ENCODE measurements at regions not wholly inside any gene's neighbourhood (a gene's known extent, or its start where the extent isn't known, plus 50 kb on each side); places are given as distances from the start of the nearest gene placed in this dataset.

DNA sequence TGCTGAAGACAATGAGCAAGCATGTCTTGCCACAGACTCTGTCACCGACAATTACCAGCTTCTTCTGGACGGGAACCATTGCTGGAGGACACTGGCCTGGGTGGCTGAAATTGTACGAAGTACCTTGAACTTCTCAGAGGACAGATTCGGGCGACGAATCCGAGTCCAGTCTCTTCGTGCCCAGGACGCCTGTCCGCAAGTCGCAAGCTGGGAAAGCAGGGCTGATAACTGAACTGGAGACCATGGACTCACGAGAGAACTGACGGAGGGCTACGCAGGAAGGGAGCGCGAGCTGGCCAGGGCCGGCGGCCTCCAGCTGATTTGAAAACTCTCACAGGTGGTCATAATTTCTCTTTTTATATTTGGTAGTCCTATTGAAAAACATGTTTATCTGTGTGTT, 1229.5 kb upstream of the MAP3K7 start:
- no peak for DNase-seq (ENCODE audit: low read depth in 2 of 2)

DNA sequence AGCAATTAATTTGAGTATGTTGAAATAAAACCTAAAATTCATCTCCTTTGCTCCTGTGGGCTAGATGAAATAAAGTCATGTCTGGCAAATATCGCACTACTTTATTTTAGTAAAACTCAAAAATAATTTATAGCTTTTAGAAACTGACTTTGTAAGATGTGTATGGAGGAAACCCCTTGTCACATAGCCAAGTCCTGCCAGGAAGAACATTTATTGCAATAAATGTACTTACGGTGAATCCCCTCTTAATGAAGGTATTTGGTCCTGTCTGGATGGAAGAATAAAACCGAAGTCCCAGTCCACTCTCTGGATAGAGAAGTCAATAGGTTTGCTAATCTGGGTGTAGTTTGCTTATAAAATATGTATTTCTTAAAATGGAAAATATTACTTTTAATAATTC, 1226.8 kb upstream of the MAP3K7 start:
- no peak for DNase-seq (ENCODE audit: low read depth in 2 of 2)

DNA sequence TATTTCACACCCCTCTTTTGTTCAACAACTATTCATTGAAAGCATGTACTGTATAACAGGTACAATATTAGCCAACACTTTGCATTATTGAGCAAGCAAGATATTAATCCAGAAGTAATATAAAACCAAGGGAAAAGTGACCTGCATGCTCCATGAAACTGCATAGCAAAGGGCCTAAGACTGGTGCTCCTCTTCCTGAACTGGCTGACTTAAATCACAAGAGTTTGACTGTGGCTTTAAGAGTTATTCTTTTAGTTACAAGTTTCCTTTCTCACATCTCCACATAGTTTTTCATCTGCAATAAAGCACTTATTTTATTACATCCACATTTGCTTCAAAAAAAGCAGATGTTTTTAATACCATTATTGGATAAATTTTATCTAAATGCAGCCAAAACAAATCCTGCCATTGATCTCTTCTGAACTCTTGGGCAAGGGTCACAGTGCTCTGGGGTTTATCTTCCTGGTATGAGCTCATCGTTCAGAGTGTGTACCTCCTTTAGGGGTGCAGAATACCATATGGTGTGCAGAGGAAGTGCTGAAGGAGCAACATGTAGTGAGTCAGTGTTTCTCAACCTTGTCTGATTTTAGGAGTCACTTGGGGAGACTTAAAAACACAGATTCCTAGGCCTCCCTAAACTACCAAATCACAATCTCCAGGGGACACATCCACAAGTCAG, 1225.9 kb upstream of the MAP3K7 start:
- DNase-seq (ENCODE audit: low read depth in 2 of 2) = peak; percentile 33 to 40

DNA sequence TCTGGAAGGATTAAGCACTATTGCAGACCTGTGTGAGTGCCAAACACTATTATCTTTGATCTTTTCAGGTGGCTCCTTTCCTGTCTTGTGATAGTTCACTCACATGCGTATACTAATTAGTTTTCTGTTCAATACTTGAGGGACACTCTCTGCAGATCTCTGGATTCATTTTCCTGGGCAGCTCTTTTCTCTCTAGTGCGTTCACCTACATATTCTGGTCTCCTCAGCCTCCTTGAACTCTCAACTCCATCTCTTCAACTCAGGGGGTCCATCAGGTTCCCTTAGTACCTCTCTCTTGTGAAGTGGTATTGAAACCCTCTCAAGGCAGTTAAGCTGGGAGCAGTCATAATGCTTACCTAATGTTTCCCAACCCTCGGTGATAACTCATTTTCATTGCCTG, 1218.1 kb upstream of the MAP3K7 start:
- no peak for DNase-seq (ENCODE audit: low read depth in 2 of 2)

DNA sequence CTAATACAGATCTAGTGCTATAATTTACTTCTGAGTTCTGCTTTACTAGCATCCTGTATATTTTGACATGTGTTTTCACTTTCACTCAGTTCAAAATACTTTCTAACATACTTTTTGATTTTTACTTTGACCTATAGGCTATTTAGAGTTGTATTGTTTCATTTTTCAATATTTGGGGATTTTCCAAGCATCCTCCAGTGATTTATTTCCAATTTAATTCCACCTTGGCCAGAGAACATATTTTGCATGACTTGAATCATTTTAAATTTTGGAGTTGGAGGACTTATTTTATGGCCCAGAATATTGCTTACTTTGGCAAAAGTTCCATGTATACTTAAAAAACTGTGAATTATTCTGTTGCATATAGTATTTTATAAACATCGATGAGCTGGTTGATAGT, 1215.6 kb upstream of the MAP3K7 start:
- DNase-seq (ENCODE audit: low read depth in 2 of 2) = no peak

DNA sequence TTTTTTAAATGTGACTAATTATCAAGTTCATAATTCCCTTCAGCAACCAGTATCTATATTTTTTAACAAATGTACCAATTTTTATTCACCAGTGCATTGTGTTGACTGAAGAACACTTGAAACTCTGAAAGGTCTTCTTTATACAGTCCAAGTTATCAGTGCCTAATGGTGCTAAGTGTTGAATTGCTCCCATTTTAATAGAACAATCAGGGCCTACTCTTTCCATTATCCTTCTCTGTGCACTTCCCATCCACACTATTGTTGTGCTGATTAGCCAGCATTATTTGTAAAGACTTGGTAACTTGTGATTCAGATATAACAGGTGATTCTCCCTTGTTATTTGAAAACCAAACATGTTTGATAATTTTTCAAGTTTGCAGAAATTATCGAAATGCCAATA, 1209.7 kb upstream of the MAP3K7 start:
- no peak for DNase-seq (ENCODE audit: low read depth in 2 of 2)

DNA sequence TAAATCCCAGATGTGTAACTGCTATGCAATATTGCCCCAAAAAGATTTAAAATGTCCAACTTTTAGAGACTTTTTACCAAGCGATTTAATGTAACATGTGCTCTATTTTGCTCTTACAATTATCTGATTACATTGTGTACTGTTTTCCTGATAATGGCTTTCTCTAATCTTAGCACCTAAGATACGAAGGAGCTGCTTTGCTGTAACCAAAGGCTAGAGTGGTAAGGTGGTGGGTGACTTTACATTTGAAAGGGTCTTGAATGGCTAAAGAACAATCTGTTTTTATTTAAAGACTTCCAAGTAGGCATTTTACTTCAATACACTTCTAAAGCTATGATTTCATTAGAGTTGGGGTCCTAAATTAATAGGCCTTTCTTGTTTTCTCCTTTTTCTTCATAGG, 1201.6 kb upstream of the MAP3K7 start:
- no peak for DNase-seq (ENCODE audit: low read depth in 2 of 2)

DNA sequence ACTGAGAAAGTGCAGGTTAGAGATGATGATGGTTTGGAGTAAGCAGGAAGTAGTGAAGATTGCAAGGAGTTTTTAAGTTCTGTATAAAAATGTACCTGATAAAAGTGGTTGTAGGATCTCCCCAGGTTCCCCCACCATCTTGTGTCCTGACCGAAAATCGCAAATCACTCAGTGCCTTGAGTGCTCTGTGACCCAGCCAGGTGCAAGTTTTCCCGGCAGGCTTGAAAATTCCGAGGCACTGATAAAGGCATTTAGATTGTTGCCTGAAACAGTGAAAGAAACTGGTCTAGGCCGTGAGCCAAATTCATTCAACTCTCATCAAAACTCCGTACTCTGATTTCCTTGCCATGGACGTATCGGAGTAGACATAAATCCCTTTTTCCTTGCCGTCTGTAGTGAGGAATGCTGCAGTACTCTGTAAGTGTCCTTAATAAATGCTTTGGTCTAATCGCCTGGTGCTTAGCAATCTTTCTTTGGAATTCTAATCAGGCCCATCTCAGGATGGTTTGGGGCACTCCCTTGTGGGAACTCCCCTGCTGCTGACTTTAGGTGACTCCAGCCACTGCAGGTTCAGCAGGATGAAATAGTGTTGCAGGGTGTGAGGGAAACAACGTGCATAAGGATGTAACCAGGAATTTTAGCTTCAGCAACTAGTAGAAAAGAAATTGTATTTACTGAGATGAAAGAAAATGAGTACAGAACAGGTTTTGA, 1199.8 kb upstream of the MAP3K7 start:
- DNase-seq (ENCODE audit: low read depth in 2 of 2) = no peak

DNA sequence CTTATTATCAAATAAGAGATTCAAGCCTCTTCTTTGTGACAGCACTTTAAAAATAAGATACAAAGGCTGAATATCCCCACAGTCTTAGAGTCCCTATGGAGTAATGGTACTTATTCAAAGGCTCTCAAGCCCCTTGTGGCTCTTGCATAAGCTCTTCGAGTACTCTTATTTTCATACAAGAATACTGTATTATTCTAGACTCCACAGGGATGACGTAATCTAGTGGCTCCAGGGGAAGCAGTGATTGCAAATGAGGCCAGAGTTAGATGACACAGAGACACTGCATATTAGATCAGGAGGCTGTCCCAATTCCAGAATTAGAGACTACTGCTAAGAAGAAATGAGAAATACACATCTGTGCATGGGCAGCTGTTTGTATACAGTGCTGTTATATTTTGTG, 1195.9 kb upstream of the MAP3K7 start:
- no peak for DNase-seq (ENCODE audit: low read depth in 2 of 2)

DNA sequence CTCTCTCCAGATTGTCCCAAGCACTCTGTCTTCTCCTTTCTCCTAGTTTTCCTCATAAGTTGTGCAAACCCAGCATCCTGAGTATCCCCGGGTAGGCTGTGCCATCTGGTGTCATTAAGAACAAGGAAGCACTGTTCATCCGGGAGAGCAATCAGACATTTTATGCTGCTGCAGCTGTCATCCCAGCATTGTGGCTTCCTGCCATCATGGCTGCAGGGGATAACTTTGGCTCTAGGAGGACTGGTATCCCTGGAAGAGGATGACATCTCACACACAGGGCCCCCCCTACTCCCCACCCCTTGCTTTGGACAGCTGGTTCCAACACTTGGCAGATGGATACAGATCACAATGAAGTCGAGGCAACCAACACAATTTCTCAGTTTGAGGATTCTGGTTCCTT, 1195.1 kb upstream of the MAP3K7 start:
- no peak for DNase-seq (ENCODE audit: low read depth in 2 of 2)

DNA sequence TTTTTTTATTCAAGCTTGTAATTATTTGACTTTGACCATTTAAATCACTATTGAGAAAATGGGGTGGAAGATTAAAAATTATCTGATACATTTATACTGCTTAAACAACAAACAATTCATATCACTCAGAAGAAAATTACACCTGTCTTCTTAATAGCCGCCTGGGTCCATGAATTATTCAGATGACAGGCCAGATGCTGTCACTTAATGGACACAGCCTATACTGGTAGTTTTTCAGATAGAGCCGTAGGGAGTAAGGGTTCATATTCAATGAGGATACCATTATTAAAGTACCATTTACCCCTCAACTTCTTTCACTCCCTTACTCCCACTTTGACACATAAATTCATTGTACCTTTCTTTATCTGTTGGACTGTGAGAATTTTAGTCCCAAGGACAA, 1193.4 kb upstream of the MAP3K7 start:
- DNase-seq (ENCODE audit: low read depth in 2 of 2) = no peak

DNA sequence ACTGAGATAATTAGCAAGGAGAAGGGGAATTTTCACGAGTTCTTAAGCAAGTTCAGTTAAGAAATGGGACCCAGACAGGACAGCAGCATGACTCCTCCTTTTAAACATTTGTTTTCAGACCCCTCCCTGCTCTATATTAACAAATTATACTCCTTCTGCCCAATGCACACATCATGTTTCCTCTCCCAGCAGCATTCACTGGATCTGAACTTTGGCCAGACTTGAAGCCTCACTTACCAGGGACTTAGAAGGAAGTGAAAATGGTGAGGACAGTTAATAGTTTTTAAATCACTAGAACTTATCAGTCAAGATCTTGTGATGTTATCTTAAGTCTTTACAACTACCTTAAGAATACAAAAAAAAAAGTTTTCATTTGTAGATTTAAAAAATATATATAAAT, 1174.7 kb upstream of the MAP3K7 start:
- no peak for DNase-seq (ENCODE audit: low read depth in 2 of 2)

DNA sequence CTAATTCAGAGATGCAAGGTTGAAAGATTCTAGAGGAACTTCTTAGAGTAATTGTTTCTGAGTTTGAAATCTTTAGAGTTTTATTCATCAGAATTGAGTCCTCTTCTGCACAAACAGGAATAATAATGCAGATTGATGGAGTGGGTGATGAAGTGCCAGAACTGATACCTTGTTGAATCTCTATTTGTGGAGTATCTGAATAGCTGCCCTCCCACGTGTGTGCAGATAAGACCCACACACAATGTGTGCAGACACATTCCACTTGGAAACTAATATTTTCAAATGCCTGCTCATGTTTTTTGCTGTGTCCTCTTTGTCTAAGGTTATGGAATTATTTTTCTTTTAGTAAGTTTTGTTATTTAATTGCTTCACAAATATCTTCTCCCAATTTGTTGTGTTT, 1167.8 kb upstream of the MAP3K7 start:
- DNase-seq (ENCODE audit: low read depth in 2 of 2) = no peak

DNA sequence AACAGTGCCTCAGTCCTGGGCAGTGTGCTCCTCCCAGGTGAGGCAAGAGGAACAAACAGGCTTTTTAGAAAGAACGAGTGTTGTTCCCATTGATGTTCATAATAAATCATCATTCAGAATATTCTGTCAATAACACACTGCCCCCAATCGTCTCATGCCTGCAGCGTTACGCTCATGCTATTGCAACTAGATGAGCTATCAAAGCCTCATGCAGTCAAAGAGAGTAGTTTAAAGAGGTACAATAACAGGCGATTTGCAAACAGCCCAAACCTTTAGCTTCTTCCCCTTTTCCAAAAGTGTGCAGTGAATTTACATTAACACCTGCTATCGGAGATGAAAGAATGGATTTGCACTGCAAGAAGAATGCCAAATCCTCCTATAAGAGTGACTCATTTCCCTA, 1164.7 kb upstream of the MAP3K7 start:
- DNase-seq (ENCODE audit: low read depth in 2 of 2) = no peak

DNA sequence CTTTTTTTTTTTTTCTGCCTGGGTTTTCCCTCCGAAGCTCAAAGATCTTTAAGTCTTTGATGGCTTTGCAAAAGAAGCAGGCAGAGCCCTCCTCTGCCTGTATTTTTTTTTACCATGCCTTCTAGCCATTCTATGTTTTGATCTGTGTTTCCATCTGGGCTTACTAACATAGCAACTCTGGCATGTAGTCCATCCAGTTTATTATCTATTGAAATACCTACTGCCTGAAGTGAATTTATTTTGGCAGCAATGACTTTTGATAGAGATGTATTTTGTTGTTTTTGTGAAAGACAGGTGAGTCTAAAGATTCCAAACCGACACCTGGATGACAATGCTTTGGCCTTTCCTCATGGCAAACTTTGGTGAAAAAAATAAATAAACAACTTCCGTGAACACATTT, 1157.7 kb upstream of the MAP3K7 start:
- DNase-seq (ENCODE audit: low read depth in 2 of 2) = no peak

DNA sequence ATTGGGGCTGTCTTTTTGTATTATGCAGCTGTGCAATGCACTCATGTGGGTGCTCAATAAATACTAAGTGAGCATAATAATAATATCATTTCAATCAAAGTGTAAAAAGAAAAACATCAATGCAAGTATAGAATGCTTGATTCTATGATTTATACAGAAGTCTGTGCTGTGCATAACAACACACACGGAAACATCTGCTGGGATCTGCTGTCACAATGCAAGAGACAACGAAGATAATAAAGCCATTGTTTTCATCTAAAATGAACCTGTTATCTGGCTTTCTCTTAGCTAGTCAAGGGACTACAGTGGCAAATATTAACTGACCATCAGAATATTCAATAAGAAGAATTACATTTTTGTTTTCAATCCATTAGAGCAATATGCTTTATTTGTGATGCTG, 1156.9 kb upstream of the MAP3K7 start:
- no peak for DNase-seq (ENCODE audit: low read depth in 2 of 2)

DNA sequence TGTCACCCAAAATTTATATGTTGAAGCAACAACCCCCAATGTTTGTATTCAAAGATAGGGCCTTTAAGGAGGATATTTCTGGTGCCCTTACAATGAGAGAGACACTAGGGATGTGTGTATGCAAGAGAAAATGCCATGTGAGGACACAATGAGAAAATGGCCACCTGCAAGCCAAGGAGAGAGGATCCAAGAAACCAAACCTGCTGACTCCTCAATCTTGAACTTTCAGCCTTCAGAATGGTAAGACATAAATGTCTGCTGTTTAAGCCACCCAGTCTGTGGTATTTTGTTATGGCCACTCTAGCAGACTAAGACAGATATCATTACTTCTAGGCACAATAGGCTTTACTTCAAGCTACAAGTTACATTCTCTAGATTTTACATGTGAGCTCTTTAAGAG, 1145.1 kb upstream of the MAP3K7 start:
- no peak for DNase-seq (ENCODE audit: low read depth in 2 of 2)

DNA sequence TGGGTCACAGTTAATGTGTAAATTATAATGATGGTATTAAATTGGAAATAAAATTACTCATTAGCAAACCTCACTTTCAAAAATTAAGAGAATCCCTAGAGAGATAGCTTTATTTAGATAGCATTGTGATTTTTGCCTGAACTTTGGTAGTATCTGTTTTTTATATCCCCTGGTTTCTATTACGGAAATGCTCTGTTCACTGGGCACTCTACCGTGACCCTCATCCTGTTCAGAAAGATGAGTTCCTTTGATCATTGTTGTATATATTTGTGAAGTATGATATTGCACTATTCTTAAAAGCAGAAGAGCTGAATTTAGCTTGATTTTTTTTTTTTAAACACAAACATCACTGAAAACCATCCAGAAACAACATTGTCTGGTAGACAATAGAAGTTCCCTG, 1143.8 kb upstream of the MAP3K7 start:
- no peak for DNase-seq (ENCODE audit: low read depth in 2 of 2)

DNA sequence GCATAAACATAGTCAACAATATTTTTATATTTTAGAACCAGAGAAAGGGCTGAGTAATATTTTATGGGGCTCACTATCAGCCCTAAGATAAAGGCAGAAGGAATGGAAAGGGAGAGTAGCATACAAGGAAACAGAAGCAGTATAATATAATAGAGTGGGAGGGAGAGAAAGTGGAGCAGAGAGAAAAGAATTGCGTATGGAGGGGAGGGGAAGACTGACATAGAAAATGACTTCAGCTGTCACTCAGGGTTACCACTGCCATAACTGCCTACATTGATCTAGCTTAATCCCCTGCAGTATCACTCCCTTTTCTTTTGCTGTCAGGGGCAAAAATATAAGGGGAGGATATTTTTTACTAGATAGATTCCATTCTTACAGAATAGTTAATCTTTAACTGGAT, 1133.5 kb upstream of the MAP3K7 start:
- no peak for DNase-seq (ENCODE audit: low read depth in 2 of 2)

DNA sequence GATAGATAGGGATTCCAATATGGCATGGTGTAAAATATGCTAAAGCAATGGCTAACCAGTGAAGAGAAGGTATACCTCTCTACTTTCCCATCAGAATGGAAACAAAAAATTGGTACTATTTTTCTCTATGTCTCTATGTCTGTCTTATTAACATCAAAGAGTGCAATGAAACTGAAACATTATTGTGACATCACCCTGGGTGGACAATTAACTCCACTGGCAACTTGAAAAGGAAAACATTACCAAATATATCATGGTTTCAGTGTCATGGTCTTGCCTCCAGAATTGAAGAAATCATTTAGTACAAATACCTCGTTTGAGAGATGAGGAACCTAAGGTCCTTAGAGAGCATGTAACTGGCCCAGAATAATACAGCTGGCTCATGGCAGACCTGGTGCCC, 1132.5 kb upstream of the MAP3K7 start:
- no peak for DNase-seq (ENCODE audit: low read depth in 2 of 2)

DNA sequence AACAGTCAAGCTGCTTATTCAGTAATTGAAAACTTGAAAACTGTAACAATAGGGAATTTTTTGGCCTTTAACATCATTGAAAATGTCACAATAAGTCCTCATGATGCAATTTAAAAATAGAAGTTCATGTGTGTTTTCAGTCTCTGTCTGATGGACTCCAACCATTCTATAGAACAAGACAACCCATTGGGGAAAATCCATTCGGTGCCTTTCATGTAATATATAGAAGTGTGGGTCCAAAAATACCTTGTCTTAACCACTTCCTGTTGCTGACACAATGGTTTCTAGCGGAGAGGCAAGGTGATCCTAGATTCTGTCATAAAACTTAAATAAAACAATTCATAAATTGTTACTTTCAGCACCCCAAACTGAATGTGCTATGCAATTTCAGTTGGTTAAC, 1131.3 kb upstream of the MAP3K7 start:
- DNase-seq (ENCODE audit: low read depth in 2 of 2) = no peak

DNA sequence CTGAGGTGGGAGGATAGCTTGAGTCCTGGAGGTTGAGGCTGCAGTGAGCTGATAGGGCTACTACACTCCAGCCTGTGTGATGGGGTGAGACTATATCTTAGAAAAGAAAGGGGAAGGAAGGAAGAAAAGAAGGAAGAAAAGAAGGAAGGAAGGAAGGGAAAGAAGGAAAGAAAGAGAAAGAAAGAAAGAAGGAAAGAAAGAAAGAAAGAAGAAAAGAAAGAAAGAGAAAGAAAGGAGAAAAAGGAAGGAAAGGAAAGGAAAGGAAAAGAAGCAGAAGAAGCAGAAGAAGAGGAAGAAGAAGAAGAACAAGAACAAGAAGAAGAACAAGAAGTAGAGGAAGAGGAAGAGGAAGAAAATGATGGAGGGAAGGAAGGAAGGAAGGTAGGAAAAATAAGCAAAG, 1130.2 kb upstream of the MAP3K7 start:
- DNase-seq (ENCODE audit: low read depth in 2 of 2) = no peak

DNA sequence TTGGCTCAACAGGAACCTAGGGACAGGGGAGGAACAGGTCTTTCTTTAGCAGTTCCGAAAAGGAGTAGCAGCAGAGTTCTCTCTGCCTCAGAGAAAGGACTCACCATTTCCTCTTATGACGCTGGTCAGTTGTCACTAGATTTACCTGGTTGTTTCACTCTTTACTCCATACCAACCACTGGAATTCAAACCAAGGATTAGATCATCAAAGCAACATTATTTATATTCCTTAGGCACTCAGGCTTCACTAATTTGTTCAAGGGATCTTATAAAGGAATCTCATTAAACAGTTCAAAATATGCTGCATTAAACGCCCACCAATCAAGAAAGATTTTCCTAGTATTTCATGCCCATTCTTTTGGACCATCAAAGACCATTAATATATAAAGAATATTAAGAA, 1129.5 kb upstream of the MAP3K7 start:
- no peak for DNase-seq (ENCODE audit: low read depth in 2 of 2)
